OCI-LY3 (cell line): ENCODE measurements at regions not wholly inside any gene's neighbourhood (a gene's known extent, or its start where the extent isn't known, plus 50 kb on each side); places are given as distances from the start of the nearest gene placed in this dataset.

Source experiments
- H2AFZ ChIP-seq: fragments of 200-600, 300-600 bp; shearing (Covaris generic); 2 replicates; pipeline ENCODE4 v1.6.0; 2014; ENCODE audit warnings: antibody characterized with exemption, low read depth, low read length
- H3K27ac ChIP-seq: fragments of 200-600, 300-600 bp; sonication (generic); 2 replicates; pipeline ENCODE4 v1.5.1; 2014; ENCODE audit warnings: mild to moderate bottlenecking, low read length, moderate library complexity, mixed read lengths
- H3K27me3 ChIP-seq: fragments of 200-600, 300-600 bp; sonication (generic); 2 replicates; pipeline ENCODE4 v1.6.1; 2014; ENCODE audit warnings: low read depth, low read length, mixed read lengths
- H3K36me3 ChIP-seq: fragments of 200-600, 300-600 bp; sonication (generic); replicated peaks from 2 replicates; pipeline ENCODE3; 2014; ENCODE audit warnings: low read depth, low read length, mixed read lengths
- H3K4me1 ChIP-seq: fragments of 300-600, 200-600 bp; sonication (generic); 2 replicates; pipeline ENCODE4 v1.6.1; 2014; ENCODE audit warnings: low read length, mixed read lengths
- H3K4me2 ChIP-seq: fragments of 200-600, 300-600 bp; sonication (generic); 2 replicates; pipeline ENCODE4 v1.6.1; 2014; ENCODE audit warnings: low read length, mixed read lengths
- H3K4me3 ChIP-seq: fragments of 300-600, 200-600 bp; sonication (generic); 2 replicates; pipeline ENCODE4 v1.5.1; 2014; ENCODE audit warnings: antibody characterized with exemption, mild to moderate bottlenecking, low read length, moderate library complexity
- H3K79me2 ChIP-seq: fragments of 300-600, 200-600 bp; shearing (Covaris generic); 2 replicates; pipeline ENCODE4 v1.6.1; 2014; ENCODE audit warnings: mild to moderate bottlenecking, low read length, mixed read lengths
- H3K9ac ChIP-seq: fragments of 300-600, 200-600 bp; shearing (Covaris generic); 2 replicates; pipeline ENCODE4 v1.6.0; 2014; ENCODE audit warnings: mild to moderate bottlenecking, low read length, moderate library complexity
- H3K9me3 ChIP-seq: fragments of 200-600, 300-600 bp; shearing (Covaris generic); 2 replicates; pipeline ENCODE4 v1.6.1; 2014; ENCODE audit warnings: low read length, mixed read lengths; ENCODE audit not compliant: insufficient read depth
- H4K20me1 ChIP-seq: fragments of 200-600, 300-600 bp; sonication (generic); 2 replicates; pipeline ENCODE4 v1.6.1; 2016; ENCODE audit warnings: low read length, mixed read lengths; ENCODE audit not compliant: insufficient read depth
- EZH2phosphoT487 ChIP-seq: fragments of 200-600 bp; shearing (Covaris generic); IDR thresholded peaks from 2 replicates; pipeline ENCODE4 v1.6.1; 2018; ENCODE audit warnings: antibody characterized with exemption, mixed run types, low read depth
- TF ChIP-seq, protein P1 (sequence below): fragments of 200-600, 300-600 bp; sonication (generic); IDR thresholded peaks from 2 replicates; pipeline ENCODE4 v1.5.1; 2014; ENCODE audit warnings: antibody characterized with exemption, low read length, low read depth

DNA sequence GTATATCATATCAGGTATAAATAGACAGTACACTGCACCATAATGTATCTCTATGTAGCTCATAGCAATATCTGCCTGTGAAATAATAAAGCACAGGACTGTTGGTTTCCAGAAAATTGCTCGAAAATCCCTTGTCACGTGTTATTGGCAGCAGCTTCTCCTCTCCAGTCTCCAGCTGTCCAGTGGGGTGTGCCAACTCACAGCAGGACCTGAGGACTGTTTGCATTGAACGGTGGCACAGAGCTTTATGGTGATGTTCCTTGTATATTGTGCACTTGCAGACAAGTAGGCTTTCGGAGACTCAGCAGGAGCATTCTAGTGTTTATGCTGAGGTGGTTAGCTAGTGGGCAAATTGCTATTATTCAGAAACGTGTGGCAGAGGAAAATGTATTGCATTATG, 182.2 kb upstream of the ATP5MC3 start:
- H3K27me3 ChIP-seq: peaks cover 4% of the 10 kb centered on the region; the same call in 1 of the 2 replicates
- no peak overlapping the region for H3K9ac ChIP-seq
- H3K79me2 ChIP-seq: no peaks in the 10 kb centered on the region
- H2AFZ ChIP-seq: no peak overlapping the region
- TF ChIP-seq EZH2phosphoT487: no peak
- TF ChIP-seq, protein P1, sequence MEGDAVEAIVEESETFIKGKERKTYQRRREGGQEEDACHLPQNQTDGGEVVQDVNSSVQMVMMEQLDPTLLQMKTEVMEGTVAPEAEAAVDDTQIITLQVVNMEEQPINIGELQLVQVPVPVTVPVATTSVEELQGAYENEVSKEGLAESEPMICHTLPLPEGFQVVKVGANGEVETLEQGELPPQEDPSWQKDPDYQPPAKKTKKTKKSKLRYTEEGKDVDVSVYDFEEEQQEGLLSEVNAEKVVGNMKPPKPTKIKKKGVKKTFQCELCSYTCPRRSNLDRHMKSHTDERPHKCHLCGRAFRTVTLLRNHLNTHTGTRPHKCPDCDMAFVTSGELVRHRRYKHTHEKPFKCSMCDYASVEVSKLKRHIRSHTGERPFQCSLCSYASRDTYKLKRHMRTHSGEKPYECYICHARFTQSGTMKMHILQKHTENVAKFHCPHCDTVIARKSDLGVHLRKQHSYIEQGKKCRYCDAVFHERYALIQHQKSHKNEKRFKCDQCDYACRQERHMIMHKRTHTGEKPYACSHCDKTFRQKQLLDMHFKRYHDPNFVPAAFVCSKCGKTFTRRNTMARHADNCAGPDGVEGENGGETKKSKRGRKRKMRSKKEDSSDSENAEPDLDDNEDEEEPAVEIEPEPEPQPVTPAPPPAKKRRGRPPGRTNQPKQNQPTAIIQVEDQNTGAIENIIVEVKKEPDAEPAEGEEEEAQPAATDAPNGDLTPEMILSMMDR: no peak
- H3K4me2 ChIP-seq: no peak overlapping the region
- no peaks in the 10 kb centered on the region for H4K20me1 ChIP-seq
- no peak overlapping the region for H3K27ac ChIP-seq
- H3K36me3 ChIP-seq: no peaks in the 10 kb centered on the region
- no peaks in the 10 kb centered on the region for H3K4me1 ChIP-seq
- no peak overlapping the region for H3K4me3 ChIP-seq
- H3K9me3 ChIP-seq: no peaks in the 10 kb centered on the region

DNA sequence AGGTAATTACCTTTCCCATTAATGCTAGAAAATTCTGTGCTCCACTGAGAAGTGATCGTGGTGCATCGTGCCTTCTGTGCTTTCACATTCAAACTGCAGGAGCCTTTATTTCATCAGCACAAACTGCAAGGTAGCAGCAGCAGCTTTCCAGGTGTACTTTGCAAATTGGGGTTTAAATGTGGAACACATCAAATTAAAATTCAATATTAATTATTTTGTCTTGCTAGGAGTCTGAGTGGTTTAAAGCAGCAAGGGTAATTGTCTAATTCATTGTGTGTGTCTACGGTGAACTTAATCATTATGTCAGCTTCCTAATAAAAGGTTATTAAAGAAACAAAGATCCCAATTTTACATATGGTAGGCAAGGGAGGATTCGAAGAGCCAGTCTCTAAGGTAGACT, 180.8 kb upstream of the ATP5MC3 start:
- no peak overlapping the region for H3K9ac ChIP-seq
- no peak overlapping the region for H3K4me2 ChIP-seq
- H3K79me2 ChIP-seq: no peaks in the 10 kb centered on the region
- H3K36me3 ChIP-seq: no peaks in the 10 kb centered on the region
- H3K9me3 ChIP-seq: no peaks in the 10 kb centered on the region
- H3K27me3 ChIP-seq: no peaks in the 10 kb centered on the region
- H3K4me1 ChIP-seq: no peaks in the 10 kb centered on the region
- H3K27ac ChIP-seq: no peak overlapping the region
- H3K4me3 ChIP-seq: no peak overlapping the region
- H2AFZ ChIP-seq: no peak overlapping the region
- no peaks in the 10 kb centered on the region for H4K20me1 ChIP-seq
- TF ChIP-seq, protein P1: no peak
- TF ChIP-seq EZH2phosphoT487: no peak

GRCh38 chr2:175359710-175360109, 178.2 kb upstream of the ATP5MC3 start:
- Histone ChIP-seq H3K4me2 (no peak overlapping the region), H3K79me2 (no peaks in the 10 kb centered on the region), H3K36me3 (no peaks in the 10 kb centered on the region), H3K9ac (no peak overlapping the region), H3K4me3 (no peak overlapping the region), H3K27me3 (no peaks in the 10 kb centered on the region), H3K27ac (no peak overlapping the region), H3K4me1 (no peaks in the 10 kb centered on the region), H2AFZ (no peak overlapping the region), H3K9me3 (no peaks in the 10 kb centered on the region), H4K20me1 (no peaks in the 10 kb centered on the region)
- TF ChIP-seq EZH2phosphoT487: no peak
- TF ChIP-seq, protein P1: no peak

- Histone ChIP-seq H3K4me2 (no peak overlapping the region), H3K4me1 (no peaks in the 10 kb centered on the region), H4K20me1 (no peaks in the 10 kb centered on the region), H3K4me3 (no peak overlapping the region), H3K9ac (no peak overlapping the region), H3K9me3 (no peaks in the 10 kb centered on the region), H3K27me3 (no peaks in the 10 kb centered on the region), H3K27ac (no peak overlapping the region), H3K36me3 (no peaks in the 10 kb centered on the region), H2AFZ (no peak overlapping the region), H3K79me2 (no peaks in the 10 kb centered on the region)
- no peak for TF ChIP-seq EZH2phosphoT487
- TF ChIP-seq, protein P1: no peak
Observed at GRCh38 chr2:175356901-175357300, 175.4 kb upstream of the ATP5MC3 start.
